ENCODE measurements at regions not wholly inside any gene's neighbourhood (a gene's known extent, or its start where the extent isn't known, plus 50 kb on each side); places are given as distances from the start of the nearest gene placed in this dataset.

DNA sequence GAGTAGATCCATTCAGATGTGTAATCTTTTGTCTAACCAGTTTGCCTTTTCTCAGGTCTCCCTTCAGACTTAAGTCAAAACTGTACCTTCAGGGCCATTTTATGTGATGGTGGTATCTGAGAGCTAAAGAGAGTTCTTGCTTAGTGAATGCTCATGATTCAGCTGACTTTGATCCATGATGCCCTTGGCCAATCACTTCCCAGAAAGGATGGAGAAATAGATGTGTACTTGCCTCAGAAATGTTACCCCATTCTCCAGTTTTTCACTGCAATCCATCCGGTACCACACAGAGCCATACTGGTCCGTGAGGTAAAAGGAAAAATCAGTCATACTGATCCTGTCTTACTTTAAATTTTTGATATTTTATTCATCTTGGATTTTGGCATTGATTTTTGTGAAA, 234.8 kb upstream of the PIK3C3 start (continued):
- TF ChIP-seq, protein P1, sequence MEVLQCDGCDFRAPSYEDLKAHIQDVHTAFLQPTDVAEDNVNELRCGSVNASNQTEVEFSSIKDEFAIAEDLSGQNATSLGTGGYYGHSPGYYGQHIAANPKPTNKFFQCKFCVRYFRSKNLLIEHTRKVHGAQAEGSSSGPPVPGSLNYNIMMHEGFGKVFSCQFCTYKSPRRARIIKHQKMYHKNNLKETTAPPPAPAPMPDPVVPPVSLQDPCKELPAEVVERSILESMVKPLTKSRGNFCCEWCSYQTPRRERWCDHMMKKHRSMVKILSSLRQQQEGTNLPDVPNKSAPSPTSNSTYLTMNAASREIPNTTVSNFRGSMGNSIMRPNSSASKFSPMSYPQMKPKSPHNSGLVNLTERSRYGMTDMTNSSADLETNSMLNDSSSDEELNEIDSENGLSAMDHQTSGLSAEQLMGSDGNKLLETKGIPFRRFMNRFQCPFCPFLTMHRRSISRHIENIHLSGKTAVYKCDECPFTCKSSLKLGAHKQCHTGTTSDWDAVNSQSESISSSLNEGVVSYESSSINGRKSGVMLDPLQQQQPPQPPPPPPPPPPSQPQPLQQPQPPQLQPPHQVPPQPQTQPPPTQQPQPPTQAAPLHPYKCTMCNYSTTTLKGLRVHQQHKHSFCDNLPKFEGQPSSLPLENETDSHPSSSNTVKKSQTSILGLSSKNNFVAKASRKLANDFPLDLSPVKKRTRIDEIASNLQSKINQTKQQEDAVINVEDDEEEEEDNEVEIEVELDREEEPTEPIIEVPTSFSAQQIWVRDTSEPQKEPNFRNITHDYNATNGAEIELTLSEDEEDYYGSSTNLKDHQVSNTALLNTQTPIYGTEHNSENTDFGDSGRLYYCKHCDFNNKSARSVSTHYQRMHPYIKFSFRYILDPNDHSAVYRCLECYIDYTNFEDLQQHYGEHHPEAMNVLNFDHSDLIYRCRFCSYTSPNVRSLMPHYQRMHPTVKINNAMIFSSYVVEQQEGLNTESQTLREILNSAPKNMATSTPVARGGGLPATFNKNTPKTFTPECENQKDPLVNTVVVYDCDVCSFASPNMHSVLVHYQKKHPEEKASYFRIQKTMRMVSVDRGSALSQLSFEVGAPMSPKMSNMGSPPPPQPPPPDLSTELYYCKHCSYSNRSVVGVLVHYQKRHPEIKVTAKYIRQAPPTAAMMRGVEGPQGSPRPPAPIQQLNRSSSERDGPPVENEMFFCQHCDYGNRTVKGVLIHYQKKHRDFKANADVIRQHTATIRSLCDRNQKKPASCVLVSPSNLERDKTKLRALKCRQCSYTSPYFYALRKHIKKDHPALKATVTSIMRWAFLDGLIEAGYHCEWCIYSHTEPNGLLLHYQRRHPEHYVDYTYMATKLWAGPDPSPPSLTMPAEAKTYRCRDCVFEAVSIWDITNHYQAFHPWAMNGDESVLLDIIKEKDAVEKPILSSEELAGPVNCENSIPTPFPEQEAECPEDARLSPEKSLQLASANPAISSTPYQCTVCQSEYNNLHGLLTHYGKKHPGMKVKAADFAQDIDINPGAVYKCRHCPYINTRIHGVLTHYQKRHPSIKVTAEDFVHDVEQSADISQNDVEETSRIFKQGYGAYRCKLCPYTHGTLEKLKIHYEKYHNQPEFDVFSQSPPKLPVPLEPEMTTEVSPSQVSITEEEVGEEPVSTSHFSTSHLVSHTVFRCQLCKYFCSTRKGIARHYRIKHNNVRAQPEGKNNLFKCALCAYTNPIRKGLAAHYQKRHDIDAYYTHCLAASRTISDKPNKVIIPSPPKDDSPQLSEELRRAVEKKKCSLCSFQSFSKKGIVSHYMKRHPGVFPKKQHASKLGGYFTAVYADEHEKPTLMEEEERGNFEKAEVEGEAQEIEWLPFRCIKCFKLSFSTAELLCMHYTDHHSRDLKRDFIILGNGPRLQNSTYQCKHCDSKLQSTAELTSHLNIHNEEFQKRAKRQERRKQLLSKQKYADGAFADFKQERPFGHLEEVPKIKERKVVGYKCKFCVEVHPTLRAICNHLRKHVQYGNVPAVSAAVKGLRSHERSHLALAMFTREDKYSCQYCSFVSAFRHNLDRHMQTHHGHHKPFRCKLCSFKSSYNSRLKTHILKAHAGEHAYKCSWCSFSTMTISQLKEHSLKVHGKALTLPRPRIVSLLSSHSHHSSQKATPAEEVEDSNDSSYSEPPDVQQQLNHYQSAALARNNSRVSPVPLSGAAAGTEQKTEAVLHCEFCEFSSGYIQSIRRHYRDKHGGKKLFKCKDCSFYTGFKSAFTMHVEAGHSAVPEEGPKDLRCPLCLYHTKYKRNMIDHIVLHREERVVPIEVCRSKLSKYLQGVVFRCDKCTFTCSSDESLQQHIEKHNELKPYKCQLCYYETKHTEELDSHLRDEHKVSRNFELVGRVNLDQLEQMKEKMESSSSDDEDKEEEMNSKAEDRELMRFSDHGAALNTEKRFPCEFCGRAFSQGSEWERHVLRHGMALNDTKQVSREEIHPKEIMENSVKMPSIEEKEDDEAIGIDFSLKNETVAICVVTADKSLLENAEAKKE (CRISPR knock-in tag; IDR thresholded peaks at IDR 0.05): no peak
- TF ChIP-seq JUNB (IDR thresholded peaks at IDR 0.05; ENCODE audit: unreplicated experiment) (no peak), EZH2phosphoT487 (IDR thresholded peaks at IDR 0.05; ENCODE audit: unreplicated experiment) (no peak), EZH2 (IDR thresholded peaks at IDR 0.05; ENCODE audit: low read depth, unreplicated experiment) (no peak), ZNF114 (CRISPR knock-in tag; IDR thresholded peaks at IDR 0.05) (no peak)
- TF ChIP-seq, protein P2, sequence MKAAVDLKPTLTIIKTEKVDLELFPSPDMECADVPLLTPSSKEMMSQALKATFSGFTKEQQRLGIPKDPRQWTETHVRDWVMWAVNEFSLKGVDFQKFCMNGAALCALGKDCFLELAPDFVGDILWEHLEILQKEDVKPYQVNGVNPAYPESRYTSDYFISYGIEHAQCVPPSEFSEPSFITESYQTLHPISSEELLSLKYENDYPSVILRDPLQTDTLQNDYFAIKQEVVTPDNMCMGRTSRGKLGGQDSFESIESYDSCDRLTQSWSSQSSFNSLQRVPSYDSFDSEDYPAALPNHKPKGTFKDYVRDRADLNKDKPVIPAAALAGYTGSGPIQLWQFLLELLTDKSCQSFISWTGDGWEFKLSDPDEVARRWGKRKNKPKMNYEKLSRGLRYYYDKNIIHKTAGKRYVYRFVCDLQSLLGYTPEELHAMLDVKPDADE (IDR thresholded peaks at IDR 0.05): no peak

DNA sequence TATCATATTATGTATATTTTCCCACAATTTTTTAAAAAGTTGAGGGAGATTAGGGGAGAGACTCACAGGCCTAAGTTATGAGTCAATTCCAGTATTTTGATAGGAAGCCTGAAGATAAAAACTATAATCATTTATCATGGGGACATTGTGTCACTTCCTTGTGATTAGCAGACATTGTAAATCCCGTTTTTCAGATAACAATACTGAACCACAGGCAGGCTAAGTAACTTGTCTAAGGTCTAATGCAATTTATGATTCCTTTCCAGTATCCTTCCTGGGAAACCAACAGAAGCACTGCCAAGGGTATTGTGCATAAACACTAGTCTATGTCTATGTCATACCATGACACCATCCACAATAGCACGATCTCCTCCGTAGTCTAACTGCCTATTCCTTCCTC, 235.2 kb upstream of the PIK3C3 start:
- H3K36me3 Mint-ChIP-seq (ENCODE audit: low read depth): no peaks in the 10 kb centered on the region

More for the DNA sequence above, 235.2 kb upstream of the PIK3C3 start:
- no peaks in the 10 kb centered on the region for H3K9me2 ChIP-seq (ENCODE audit: insufficient read depth)
- H3K27ac Mint-ChIP-seq: no peak overlapping the region
- H4K20me1 ChIP-seq (replicated peaks; ENCODE audit: insufficient read depth): no peaks in the 10 kb centered on the region
- H3K27me3 Mint-ChIP-seq (ENCODE audit: insufficient read depth, low read depth, poor library complexity): no peaks in the 10 kb centered on the region
- no peak for DNase-seq (ENCODE audit: low spot score)
- no peak overlapping the region for H3K4me2 ChIP-seq
- TF ChIP-seq NANOG (IDR thresholded peaks at IDR 0.05; ENCODE audit: borderline replicate concordance) (no peak), STAT1 (IDR thresholded peaks at IDR 0.05; ENCODE audit: unreplicated experiment) (no peak), ZNF114 (CRISPR knock-in tag; IDR thresholded peaks at IDR 0.05) (no peak)
- no peak overlapping the region for H3K27ac ChIP-seq (ENCODE audit: low read depth)
- H3K4me1 Mint-ChIP-seq: peaks cover 3% of the 10 kb centered on the region; the same call in 2 of the 3 replicates
- ATAC-seq: no peak
- no peaks in the 10 kb centered on the region for H3K4me1 ChIP-seq (ENCODE audit: insufficient read depth)
- H3K79me2 ChIP-seq (replicated peaks; ENCODE audit: insufficient read depth): no peaks in the 10 kb centered on the region
- H3K9me3 Mint-ChIP-seq: no peaks in the 10 kb centered on the region
- H3F3A ChIP-seq (replicated peaks; ENCODE audit: low read depth): no peaks in the 10 kb centered on the region
- H3K4me3 ChIP-seq: no peak overlapping the region
- no peak overlapping the region for H3K4me3 Mint-ChIP-seq
- H3K27me3 ChIP-seq (ENCODE audit: insufficient read depth): no peaks in the 10 kb centered on the region
- H3K36me3 ChIP-seq (ENCODE audit: insufficient read depth): no peaks in the 10 kb centered on the region
- H2AFZ ChIP-seq: no peak overlapping the region

Measured in GM23338 (cell line).